ENCODE measurements at regions not wholly inside any gene's neighbourhood (a gene's known extent, or its start where the extent isn't known, plus 50 kb on each side); places are given as distances from the start of the nearest gene placed in this dataset.

GRCh38 chr5:57768745-57769144 lies 286.1 kb upstream of the ACTBL2 start:
- TF ChIP-seq CTCF (IDR thresholded peaks at IDR 0.05), result no peak
- TF ChIP-seq EZH2 (IDR thresholded peaks at IDR 0.05; ENCODE audit: borderline replicate concordance, insufficient read depth, low read depth, low read length, poor library complexity, severe bottlenecking), result no peak
